WTC11 (cell line): ENCODE measurements at regions not wholly inside any gene's neighbourhood (a gene's known extent, or its start where the extent isn't known, plus 50 kb on each side); places are given as distances from the start of the nearest gene placed in this dataset.

Source experiments
- ATAC-seq: fragments of 200-7000 bp; cut with Tn5 transposase; 2 replicates; pipeline ENCODE4 v1.10.0; 2021; ENCODE audit warnings: mild to moderate bottlenecking, moderate library complexity
- CTCF ChIA-PET: fragments of 300-600 bp; sonication (Branson Sonifier 250); formaldehyde crosslinking; loops from one replicate; lab custom pipeline; 2021; ENCODE audit warnings: antibody characterized with exemption; lab: Charles Lee
- POLR2A ChIA-PET: fragments of 350-600 bp; sonication (Branson Sonifier 250); formaldehyde crosslinking; loops from one replicate; lab custom pipeline; 2021; ENCODE audit warnings: antibody characterized with exemption; lab: Charles Lee
- DNase-seq: peaks from one replicate; pipeline ENCODE4 v3.0.0; 2021; ENCODE audit warnings: low spot score
- H3K27ac Mint-ChIP-seq: 2 replicates; pipeline ENCODE4 v1.8.0; 2021; ENCODE audit warnings: mixed read lengths
- H3K27me3 Mint-ChIP-seq: 2 replicates; pipeline ENCODE4 v1.8.0; 2021; ENCODE audit warnings: low read depth, mild to moderate bottlenecking, moderate library complexity, mixed read lengths
- H3K36me3 Mint-ChIP-seq: 2 replicates; pipeline ENCODE4 v1.8.0; 2021; ENCODE audit warnings: mixed read lengths
- H3K4me1 Mint-ChIP-seq: 2 replicates; pipeline ENCODE4 v1.8.0; 2022; ENCODE audit warnings: mixed read lengths
- H3K4me3 Mint-ChIP-seq: 2 replicates; pipeline ENCODE4 v1.8.0; 2021; ENCODE audit warnings: mild to moderate bottlenecking, moderate library complexity, mixed read lengths
- H3K9me3 Mint-ChIP-seq: 2 replicates; pipeline ENCODE4 v1.8.0; 2021; ENCODE audit warnings: mixed read lengths
- ATF3 ChIP-seq: sonication (generic); formaldehyde crosslinking; conservative IDR thresholded peaks from 2 replicates; pipeline ENCODE4 v1.8.1; 2022; ENCODE audit warnings: mild to moderate bottlenecking, missing genetic modification reagents
- ATF6 ChIP-seq: sonication (generic); formaldehyde crosslinking; IDR thresholded peaks from 2 replicates; pipeline ENCODE4 v1.8.1; 2023; ENCODE audit warnings: mild to moderate bottlenecking, missing genetic modification reagents
- EMX1 ChIP-seq: fragments of 250-450 bp; sonication (Bioruptor Pico); IDR thresholded peaks from 2 replicates; pipeline ENCODE4 v1.8.0; 2021; ENCODE audit warnings: mild to moderate bottlenecking
- GABPB1 ChIP-seq: sonication (generic); formaldehyde crosslinking; IDR thresholded peaks from 2 replicates; pipeline ENCODE4 v1.8.1; 2023; ENCODE audit warnings: mild to moderate bottlenecking, missing genetic modification reagents
- GTF2I ChIP-seq: fragments of 250-450 bp; sonication (Bioruptor Pico); conservative IDR thresholded peaks from 2 replicates; pipeline ENCODE4 v1.4.0; 2021; ENCODE audit warnings: mild to moderate bottlenecking
- JAZF1 ChIP-seq: fragments of 250-450 bp; sonication (Bioruptor Pico); IDR thresholded peaks from 2 replicates; pipeline ENCODE4 v1.9.0; 2021; ENCODE audit warnings: moderate library complexity, mild to moderate bottlenecking, inconsistent platforms
- MXD4 ChIP-seq: fragments of 250-450 bp; sonication (Bioruptor Pico); IDR thresholded peaks from 2 replicates; pipeline ENCODE4 v1.8.0; 2021; ENCODE audit warnings: mild to moderate bottlenecking, moderate library complexity, borderline replicate concordance
- NFYB ChIP-seq: sonication (generic); formaldehyde crosslinking; conservative IDR thresholded peaks from 2 replicates; pipeline ENCODE4 v1.8.0; 2022; ENCODE audit warnings: low read depth, missing genetic modification reagents
- NR1H2 ChIP-seq: sonication (generic); formaldehyde crosslinking; IDR thresholded peaks from 2 replicates; pipeline ENCODE4 v1.9.0; 2021; ENCODE audit warnings: mild to moderate bottlenecking, moderate library complexity, missing genetic modification reagents
- OVOL2 ChIP-seq: fragments of 250-450 bp; sonication (Bioruptor Pico); IDR thresholded peaks from 2 replicates; pipeline ENCODE4 v1.9.0; 2021; ENCODE audit warnings: mild to moderate bottlenecking, borderline replicate concordance
- PRRX2 ChIP-seq: fragments of 250-450 bp; sonication (Bioruptor Pico); IDR thresholded peaks from 2 replicates; pipeline ENCODE4 v1.8.0; 2021; ENCODE audit warnings: mild to moderate bottlenecking
- RORB ChIP-seq: fragments of 250-450 bp; sonication (Bioruptor Pico); IDR thresholded peaks from 2 replicates; pipeline ENCODE4 v1.9.0; 2021; ENCODE audit warnings: mild to moderate bottlenecking
- ZBTB43 ChIP-seq: sonication (generic); formaldehyde crosslinking; IDR thresholded peaks from 2 replicates; pipeline ENCODE4 v1.8.1; 2023; ENCODE audit warnings: mild to moderate bottlenecking, missing genetic modification reagents
- ZNF138 ChIP-seq: sonication (generic); formaldehyde crosslinking; conservative IDR thresholded peaks from 2 replicates; pipeline ENCODE4 v1.8.1; 2022; ENCODE audit warnings: mild to moderate bottlenecking, moderate library complexity, missing genetic modification reagents
- ZNF396 ChIP-seq: fragments of 250-450 bp; sonication (Bioruptor Pico); IDR thresholded peaks from 2 replicates; pipeline ENCODE4 v1.8.0; 2021; ENCODE audit warnings: mild to moderate bottlenecking, moderate library complexity, borderline replicate concordance
- ZNF671 ChIP-seq: fragments of 250-450 bp; sonication (Bioruptor Pico); IDR thresholded peaks from 2 replicates; pipeline ENCODE4 v1.8.0; 2021; ENCODE audit warnings: mild to moderate bottlenecking
- ZSCAN18 ChIP-seq: fragments of 250-450 bp; sonication (Bioruptor Pico); IDR thresholded peaks from 2 replicates; pipeline ENCODE4 v2.1.2; 2022; ENCODE audit warnings: mild to moderate bottlenecking, moderate library complexity
- TF ChIP-seq, protein P1 (sequence below): sonication (generic); formaldehyde crosslinking; IDR thresholded peaks from 2 replicates; pipeline ENCODE4 v1.8.0; 2023; ENCODE audit warnings: missing genetic modification reagents
- TF ChIP-seq, protein P2 (sequence below): sonication (generic); formaldehyde crosslinking; IDR thresholded peaks from 2 replicates; pipeline ENCODE4 v1.8.1; 2022; ENCODE audit warnings: low read depth, missing genetic modification reagents, borderline replicate concordance
- TF ChIP-seq, protein P3 (sequence below): sonication (generic); formaldehyde crosslinking; IDR thresholded peaks from 2 replicates; pipeline ENCODE4 v1.8.1; 2022; ENCODE audit warnings: low read depth, mild to moderate bottlenecking, moderate library complexity, missing genetic modification reagents, borderline replicate concordance
- TF ChIP-seq, protein P4 (sequence below): fragments of 250-450 bp; sonication (Bioruptor Pico); IDR thresholded peaks from 2 replicates; pipeline ENCODE4 v1.9.0; 2021; ENCODE audit warnings: moderate library complexity, mild to moderate bottlenecking, inconsistent platforms, borderline replicate concordance
- TF ChIP-seq, protein P5 (sequence below): fragments of 250-450 bp; sonication (Bioruptor Pico); conservative IDR thresholded peaks from 2 replicates; pipeline ENCODE4 v1.9.0; 2021; ENCODE audit warnings: mild to moderate bottlenecking

GRCh38 chr2:12416600-12416999, 300.1 kb upstream of the TRIB2 start:
- ATAC-seq (no peak), DNase-seq (no peak)
- H3K4me3 Mint-ChIP-seq: no peak overlapping the region
- H3K27me3 Mint-ChIP-seq: no peaks in the 10 kb centered on the region
- H3K9me3 Mint-ChIP-seq: peaks cover 19% of the 10 kb centered on the region
- no peak overlapping the region for H3K27ac Mint-ChIP-seq
- H3K36me3 Mint-ChIP-seq: peaks cover 11% of the 10 kb centered on the region
- peaks cover 9% of the 10 kb centered on the region for H3K4me1 Mint-ChIP-seq
- ChIA-PET CTCF (interaction anchor here (0.6 kb wide), 2 partner anchors 38 to 1964 kb away, joined by 3 read pairs; no protein-coding TSS in a partner anchor), POLR2A (no interaction called here)
- TF ChIP-seq, protein P1, sequence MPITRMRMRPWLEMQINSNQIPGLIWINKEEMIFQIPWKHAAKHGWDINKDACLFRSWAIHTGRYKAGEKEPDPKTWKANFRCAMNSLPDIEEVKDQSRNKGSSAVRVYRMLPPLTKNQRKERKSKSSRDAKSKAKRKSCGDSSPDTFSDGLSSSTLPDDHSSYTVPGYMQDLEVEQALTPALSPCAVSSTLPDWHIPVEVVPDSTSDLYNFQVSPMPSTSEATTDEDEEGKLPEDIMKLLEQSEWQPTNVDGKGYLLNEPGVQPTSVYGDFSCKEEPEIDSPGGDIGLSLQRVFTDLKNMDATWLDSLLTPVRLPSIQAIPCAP (CRISPR knock-in tag): no peak
- TF ChIP-seq ZNF671 (CRISPR knock-in tag) (no peak), ATF3 (no peak), OVOL2 (CRISPR knock-in tag) (no peak), ZNF138 (CRISPR knock-in tag) (no peak), EMX1 (CRISPR knock-in tag) (no peak), ATF6 (CRISPR knock-in tag) (no peak), MXD4 (CRISPR knock-in tag) (no peak), NR1H2 (no peak), JAZF1 (CRISPR knock-in tag) (no peak), ZNF396 (no peak), ZSCAN18 (CRISPR knock-in tag) (no peak), GTF2I (no peak), PRRX2 (CRISPR knock-in tag) (no peak), RORB (CRISPR knock-in tag) (no peak)
- TF ChIP-seq, protein P2, sequence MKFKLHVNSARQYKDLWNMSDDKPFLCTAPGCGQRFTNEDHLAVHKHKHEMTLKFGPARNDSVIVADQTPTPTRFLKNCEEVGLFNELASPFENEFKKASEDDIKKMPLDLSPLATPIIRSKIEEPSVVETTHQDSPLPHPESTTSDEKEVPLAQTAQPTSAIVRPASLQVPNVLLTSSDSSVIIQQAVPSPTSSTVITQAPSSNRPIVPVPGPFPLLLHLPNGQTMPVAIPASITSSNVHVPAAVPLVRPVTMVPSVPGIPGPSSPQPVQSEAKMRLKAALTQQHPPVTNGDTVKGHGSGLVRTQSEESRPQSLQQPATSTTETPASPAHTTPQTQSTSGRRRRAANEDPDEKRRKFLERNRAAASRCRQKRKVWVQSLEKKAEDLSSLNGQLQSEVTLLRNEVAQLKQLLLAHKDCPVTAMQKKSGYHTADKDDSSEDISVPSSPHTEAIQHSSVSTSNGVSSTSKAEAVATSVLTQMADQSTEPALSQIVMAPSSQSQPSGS (CRISPR knock-in tag): no peak
- TF ChIP-seq, protein P3, sequence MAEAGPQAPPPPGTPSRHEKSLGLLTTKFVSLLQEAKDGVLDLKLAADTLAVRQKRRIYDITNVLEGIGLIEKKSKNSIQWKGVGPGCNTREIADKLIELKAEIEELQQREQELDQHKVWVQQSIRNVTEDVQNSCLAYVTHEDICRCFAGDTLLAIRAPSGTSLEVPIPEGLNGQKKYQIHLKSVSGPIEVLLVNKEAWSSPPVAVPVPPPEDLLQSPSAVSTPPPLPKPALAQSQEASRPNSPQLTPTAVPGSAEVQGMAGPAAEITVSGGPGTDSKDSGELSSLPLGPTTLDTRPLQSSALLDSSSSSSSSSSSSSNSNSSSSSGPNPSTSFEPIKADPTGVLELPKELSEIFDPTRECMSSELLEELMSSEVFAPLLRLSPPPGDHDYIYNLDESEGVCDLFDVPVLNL: no peak

DNA sequence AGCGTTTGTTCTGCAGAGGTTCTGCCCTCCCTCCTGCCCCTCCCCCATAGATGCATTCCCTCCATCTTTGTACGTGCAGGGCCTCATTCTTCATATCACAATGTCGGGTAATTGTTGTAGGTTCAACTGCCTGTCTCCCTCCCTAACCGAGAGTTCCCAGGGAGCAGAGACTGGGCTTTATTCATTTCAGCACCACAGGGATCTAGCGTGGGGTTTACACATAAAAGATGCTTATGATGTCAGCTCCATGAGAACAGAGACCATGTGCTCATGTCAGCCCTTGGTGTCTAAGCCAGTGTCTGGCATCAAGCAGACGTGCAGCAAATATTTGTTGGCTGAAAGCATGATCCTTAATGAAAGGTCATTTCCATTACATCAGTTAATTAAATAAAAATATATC, 298.9 kb upstream of the TRIB2 start:
- H3K9me3 Mint-ChIP-seq: peaks cover 19% of the 10 kb centered on the region
- TF ChIP-seq GABPB1: no peak
- no peak for TF ChIP-seq ZBTB43
- TF ChIP-seq, protein P4, sequence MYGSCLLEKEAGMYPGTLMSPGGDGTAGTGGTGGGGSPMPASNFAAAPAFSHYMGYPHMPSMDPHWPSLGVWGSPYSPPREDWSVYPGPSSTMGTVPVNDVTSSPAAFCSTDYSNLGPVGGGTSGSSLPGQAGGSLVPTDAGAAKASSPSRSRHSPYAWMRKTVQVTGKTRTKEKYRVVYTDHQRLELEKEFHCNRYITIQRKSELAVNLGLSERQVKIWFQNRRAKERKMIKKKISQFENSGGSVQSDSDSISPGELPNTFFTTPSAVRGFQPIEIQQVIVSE (CRISPR knock-in tag): no peak
- TF ChIP-seq, protein P5, sequence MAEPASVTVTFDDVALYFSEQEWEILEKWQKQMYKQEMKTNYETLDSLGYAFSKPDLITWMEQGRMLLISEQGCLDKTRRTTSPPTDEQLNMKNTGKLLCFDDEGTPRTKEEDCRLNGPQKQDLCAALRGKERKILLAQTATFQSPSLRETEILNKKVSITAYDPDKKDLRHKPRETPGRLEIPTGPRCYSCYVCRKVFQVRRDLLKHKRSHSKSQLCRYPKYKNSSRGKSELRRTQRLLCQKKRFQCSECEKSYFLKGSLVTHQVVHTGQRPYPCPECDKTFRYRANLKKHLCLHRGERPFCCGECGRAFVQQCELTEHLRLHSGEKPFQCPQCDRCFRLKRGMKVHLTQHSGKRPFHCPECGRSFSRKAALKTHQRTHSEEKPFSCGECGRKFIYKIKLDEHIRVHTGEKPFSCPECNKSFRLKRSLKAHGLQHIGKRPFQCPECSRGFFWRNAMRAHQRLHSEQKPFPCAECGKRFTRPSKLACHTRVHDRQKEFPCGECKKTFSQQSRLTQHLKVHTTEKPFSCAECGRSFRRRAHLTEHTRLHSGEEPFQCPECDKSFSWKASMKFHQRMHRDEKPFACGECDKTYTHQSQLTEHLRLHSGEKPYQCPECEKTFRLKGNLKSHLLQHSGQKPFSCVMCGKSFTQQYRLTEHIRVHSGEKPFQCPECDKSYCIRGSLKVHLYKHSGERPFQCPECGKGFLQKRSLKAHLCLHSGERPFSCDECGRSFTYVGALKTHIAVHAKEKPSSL: no peak
- no peak for TF ChIP-seq NFYB
- H3K27ac Mint-ChIP-seq: no peak overlapping the region
- ChIA-PET CTCF (no interaction called here), POLR2A (no interaction called here)
- peaks cover 8% of the 10 kb centered on the region for H3K36me3 Mint-ChIP-seq
- DNase-seq: no peak
- H3K4me3 Mint-ChIP-seq: no peak overlapping the region
- peaks cover 9% of the 10 kb centered on the region for H3K4me1 Mint-ChIP-seq
- H3K27me3 Mint-ChIP-seq: no peaks in the 10 kb centered on the region
- ATAC-seq: no peak
